GM12865 (cell line): ENCODE measurements at regions not wholly inside any gene's neighbourhood (a gene's known extent, or its start where the extent isn't known, plus 50 kb on each side); places are given as distances from the start of the nearest gene placed in this dataset.

Experiments
- DNase-seq: peaks from one replicate; pipeline ENCODE4 v3.0.0; 2010; ENCODE audit warnings: low read depth
- H3K4me3 ChIP-seq: 2 replicates; pipeline ENCODE4 v1.5.1; 2011; ENCODE audit warnings: mild to moderate bottlenecking, low read depth, low read length, control low read depth
- TF ChIP-seq, protein P1 (sequence below): IDR thresholded peaks from 2 replicates; pipeline ENCODE4 v1.5.1; 2011; ENCODE audit warnings: low read length, control low read depth, low read depth, inconsistent platforms; ENCODE audit not compliant: insufficient read depth; ENCODE audit errors: missing control alignments

DNA sequence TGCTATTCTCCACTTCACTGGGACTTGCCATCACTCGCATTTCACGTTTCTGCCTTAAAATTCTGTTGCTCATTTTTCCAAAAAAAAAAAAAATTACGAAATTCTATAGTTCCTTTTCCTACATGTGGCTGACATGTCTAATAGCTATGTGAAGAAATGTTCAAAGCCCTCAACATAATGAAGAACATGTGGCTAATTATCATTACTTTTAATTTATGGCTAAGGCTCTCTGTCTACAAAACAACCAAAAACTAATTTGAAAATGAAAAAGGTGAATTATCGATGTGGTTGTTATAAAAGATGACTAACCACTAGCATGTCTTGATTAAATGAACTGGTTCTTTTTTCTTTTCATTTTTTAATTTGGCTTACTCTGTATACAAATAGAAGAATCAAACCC lies 940.0 kb downstream of the EFNB2 start:
- no peak overlapping the region for H3K4me3 ChIP-seq
- no peak for DNase-seq
- TF ChIP-seq, protein P1, sequence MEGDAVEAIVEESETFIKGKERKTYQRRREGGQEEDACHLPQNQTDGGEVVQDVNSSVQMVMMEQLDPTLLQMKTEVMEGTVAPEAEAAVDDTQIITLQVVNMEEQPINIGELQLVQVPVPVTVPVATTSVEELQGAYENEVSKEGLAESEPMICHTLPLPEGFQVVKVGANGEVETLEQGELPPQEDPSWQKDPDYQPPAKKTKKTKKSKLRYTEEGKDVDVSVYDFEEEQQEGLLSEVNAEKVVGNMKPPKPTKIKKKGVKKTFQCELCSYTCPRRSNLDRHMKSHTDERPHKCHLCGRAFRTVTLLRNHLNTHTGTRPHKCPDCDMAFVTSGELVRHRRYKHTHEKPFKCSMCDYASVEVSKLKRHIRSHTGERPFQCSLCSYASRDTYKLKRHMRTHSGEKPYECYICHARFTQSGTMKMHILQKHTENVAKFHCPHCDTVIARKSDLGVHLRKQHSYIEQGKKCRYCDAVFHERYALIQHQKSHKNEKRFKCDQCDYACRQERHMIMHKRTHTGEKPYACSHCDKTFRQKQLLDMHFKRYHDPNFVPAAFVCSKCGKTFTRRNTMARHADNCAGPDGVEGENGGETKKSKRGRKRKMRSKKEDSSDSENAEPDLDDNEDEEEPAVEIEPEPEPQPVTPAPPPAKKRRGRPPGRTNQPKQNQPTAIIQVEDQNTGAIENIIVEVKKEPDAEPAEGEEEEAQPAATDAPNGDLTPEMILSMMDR, result no peak

DNA sequence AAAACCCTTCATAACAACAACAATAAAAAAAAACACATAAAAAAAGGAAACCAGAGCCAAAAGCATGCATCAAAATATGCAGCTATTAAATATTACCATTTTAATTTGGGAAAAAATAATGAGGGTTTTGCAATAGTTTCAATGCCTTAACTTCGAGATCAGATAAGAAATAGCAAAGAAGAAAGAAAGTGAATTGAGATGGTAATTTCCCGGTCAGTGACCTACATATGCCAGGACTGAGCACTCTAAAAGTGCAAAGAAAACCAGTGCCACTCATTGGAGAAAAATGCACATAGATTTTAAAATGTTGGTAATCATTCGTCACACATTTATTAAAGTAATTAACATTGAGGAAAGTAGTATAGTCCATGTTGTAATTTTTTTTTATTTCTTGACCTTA lies 944.2 kb downstream of the EFNB2 start:
- H3K4me3 ChIP-seq, result no peak overlapping the region
- DNase-seq, result no peak
- TF ChIP-seq, protein P1, result no peak

DNA sequence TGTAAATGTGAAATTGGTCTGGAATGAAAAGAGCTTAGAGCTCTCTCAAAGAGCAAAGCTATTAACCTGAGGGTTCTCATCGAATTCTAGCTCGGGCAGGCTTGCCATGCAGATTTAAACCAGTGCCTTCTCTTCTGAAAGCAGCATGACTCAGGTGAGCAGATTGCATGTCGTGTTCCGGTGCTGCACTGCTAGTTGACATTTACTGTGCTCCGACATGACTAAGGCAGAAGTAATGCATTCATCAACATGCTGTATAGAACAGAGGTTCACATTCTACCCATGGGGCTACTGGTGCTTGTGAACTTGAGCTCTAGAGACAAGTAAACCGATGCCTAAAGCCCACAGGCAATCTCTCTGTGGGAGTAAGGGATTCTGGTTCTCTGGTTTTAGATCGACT lies 947.7 kb downstream of the EFNB2 start:
- TF ChIP-seq, protein P1, result no peak
- H3K4me3 ChIP-seq, result no peak overlapping the region
- no peak for DNase-seq

DNA sequence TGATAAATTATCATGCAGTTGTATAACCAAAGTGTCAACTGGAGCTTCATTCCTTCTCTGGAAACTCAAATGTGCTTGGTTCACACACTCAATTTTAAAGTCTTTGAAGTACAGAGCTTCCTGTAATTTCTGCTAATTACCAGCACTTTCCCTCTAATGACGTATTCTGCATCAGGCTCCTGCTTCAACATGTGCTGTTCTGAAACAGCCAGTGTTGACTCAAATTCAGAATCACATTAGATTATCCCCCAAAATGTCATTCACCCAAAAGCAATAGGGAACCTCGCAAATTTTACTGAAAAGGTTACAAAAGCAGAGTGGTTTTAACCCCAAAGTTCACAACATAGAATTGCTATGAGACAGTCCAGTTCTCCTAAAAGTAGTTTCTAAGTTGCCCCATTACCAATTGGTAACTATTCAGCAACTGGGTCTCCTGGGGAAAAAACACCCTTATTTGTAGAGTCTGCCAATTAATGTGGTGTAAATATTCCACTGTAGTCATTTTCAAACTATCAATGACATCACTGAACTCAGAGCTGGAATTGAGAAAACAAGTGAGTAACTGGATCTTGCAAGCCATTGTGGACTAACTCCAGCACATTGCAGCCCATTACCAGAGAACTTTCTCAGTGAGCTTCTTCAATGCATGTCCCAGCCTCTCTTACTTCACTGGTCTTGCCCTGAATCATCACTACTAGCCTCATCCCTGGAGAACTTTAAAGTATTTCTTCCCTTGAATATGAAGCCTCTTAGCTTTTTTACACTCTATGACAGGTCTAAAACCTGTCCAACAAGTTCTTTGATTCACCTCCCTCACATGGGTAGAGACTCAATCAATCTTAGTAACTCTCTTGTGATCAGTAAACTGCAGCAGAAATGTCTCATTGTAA lies 955.4 kb downstream of the EFNB2 start:
- H3K4me3 ChIP-seq, result no peak overlapping the region
- no peak for DNase-seq
- TF ChIP-seq, protein P1, result no peak

DNA sequence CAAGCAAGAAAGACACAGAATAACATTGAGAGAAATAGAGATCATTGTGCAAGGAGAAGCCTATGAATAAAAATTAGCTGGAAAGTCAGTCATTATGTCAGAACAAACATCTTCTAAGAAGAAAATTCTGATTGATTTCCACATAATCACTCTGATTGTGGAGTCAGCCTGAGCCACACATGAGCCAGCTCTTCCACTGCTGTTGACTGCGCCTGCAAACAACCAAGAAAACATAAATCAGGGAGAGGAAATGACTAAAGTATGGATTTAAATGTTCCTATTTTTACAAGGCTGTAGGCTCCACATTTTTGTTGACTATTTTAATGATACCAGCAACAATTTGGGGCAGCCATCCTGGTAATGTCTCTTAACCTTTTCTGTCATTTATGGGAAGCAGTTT lies 962.3 kb downstream of the EFNB2 start:
- no peak for DNase-seq
- TF ChIP-seq, protein P1, result no peak
- H3K4me3 ChIP-seq, result no peak overlapping the region

DNA sequence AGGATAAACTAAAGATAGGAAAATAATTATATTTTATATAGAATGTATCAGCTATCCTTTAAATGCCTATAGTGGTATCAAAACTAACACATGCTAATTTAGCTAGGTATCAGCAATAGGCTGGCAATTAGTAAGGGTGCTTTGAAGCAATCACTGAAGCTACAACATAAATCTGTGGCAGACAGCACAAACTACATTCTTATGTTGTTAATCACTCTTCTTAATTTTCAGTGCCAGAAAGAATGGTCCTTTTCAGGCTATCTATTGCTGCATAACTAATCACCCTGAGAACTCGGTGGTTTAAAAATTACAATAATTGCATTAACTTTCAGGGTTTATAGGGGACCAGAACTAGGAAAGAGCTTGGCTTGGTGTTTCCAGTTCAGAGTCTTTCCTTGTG lies 963.1 kb downstream of the EFNB2 start:
- TF ChIP-seq, protein P1, result no peak
- DNase-seq, result no peak
- H3K4me3 ChIP-seq, result no peak overlapping the region

DNA sequence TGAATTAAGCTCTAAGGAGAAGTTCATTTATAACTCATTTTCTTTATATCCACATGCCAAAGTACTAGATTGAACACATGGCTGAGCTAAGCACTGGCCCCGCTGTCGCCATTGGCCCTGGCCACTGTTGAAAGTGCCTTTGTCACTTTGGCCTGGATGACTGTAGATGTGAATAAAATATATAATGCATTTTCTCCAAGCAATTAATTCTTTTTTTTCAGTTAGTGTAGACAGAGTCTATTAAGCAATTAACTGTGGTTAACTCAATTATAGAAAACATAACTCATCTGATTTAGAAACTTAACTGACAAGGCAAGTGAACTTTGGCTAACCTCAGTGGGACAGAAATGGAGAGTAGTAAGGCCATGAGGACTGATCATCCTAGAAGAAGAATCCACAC lies 965.6 kb downstream of the EFNB2 start:
- TF ChIP-seq, protein P1, result no peak
- DNase-seq, result no peak
- H3K4me3 ChIP-seq, result no peak overlapping the region
